ENCODE measurements at regions not wholly inside any gene's neighbourhood (a gene's known extent, or its start where the extent isn't known, plus 50 kb on each side); places are given as distances from the start of the nearest gene placed in this dataset.

DNA sequence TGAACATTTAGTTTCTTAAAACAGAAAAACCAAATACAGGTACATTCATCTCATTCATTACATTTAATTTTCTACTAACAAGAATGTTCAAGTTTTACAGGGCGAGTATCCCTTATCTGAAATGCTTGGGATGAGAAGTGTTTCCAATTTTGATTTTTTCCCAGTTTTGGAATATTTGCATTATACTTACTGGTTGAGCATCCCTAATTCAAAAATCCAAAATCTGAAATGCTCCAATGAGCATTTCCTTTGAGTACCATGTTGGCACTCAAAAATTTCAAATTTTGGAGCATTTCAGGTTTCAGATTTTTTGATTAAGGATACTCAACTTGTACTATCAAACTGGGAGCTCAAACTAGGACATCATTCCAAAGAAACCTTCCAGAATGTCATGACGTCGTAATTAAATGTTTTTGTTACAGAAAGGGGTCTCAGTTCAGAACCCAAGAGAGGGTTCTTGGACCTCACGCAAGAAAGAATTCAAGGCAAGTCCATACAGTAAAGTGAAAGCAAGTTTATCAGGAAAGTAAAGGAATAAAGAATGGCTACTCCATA lies 90.8 kb upstream of the PIK3CG start:
- TF ChIP-seq, protein P1, sequence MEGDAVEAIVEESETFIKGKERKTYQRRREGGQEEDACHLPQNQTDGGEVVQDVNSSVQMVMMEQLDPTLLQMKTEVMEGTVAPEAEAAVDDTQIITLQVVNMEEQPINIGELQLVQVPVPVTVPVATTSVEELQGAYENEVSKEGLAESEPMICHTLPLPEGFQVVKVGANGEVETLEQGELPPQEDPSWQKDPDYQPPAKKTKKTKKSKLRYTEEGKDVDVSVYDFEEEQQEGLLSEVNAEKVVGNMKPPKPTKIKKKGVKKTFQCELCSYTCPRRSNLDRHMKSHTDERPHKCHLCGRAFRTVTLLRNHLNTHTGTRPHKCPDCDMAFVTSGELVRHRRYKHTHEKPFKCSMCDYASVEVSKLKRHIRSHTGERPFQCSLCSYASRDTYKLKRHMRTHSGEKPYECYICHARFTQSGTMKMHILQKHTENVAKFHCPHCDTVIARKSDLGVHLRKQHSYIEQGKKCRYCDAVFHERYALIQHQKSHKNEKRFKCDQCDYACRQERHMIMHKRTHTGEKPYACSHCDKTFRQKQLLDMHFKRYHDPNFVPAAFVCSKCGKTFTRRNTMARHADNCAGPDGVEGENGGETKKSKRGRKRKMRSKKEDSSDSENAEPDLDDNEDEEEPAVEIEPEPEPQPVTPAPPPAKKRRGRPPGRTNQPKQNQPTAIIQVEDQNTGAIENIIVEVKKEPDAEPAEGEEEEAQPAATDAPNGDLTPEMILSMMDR (IDR thresholded peaks at IDR 0.05 in 2 of 3, conservative IDR thresholded peaks at IDR 0.05 in 1 of 3; ENCODE audit: borderline replicate concordance in 1 of 3, insufficient read depth in 1 of 3, low read depth in 2 of 3, low read length in 2 of 3) = no peak
- TF ChIP-seq POLR2A (IDR thresholded peaks at IDR 0.05; ENCODE audit: borderline replicate concordance, extremely low read depth, insufficient read depth, insufficient read length) (no peak), CEBPB (IDR thresholded peaks at IDR 0.05; ENCODE audit: low read depth) (no peak), SRF (IDR thresholded peaks at IDR 0.05; ENCODE audit: low read depth) (no peak), ZNF274 (IDR thresholded peaks at IDR 0.05; ENCODE audit: low read depth, low read length) (no peak), EZH2 (IDR thresholded peaks at IDR 0.05) (no peak)
- TF ChIP-seq, protein P2, sequence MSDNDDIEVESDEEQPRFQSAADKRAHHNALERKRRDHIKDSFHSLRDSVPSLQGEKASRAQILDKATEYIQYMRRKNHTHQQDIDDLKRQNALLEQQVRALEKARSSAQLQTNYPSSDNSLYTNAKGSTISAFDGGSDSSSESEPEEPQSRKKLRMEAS (IDR thresholded peaks at IDR 0.05) = no peak
